BLaER1 (cell line): ENCODE measurements at regions not wholly inside any gene's neighbourhood (a gene's known extent, or its start where the extent isn't known, plus 50 kb on each side); places are given as distances from the start of the nearest gene placed in this dataset.

ENCODE experiments used
- H3K27ac ChIP-seq: shearing (Covaris generic); formaldehyde crosslinking; 2 replicates; pipeline ENCODE4 v1.8.1; 2022
- H3K27me3 ChIP-seq: shearing (Covaris generic); formaldehyde crosslinking; 2 replicates; pipeline ENCODE4 v1.8.1; 2022
- H3K36me3 ChIP-seq: shearing (Covaris generic); formaldehyde crosslinking; 2 replicates; pipeline ENCODE4 v1.8.1; 2022
- H3K4me1 ChIP-seq: shearing (Covaris generic); formaldehyde crosslinking; 2 replicates; pipeline ENCODE4 v1.8.1; 2022
- H3K4me2 ChIP-seq: shearing (Covaris generic); formaldehyde crosslinking; 2 replicates; pipeline ENCODE4 v1.8.1; 2022
- H3K4me3 ChIP-seq: shearing (Covaris generic); formaldehyde crosslinking; 2 replicates; pipeline ENCODE4 v1.8.1; 2022
- H3K9ac ChIP-seq: shearing (Covaris generic); formaldehyde crosslinking; 2 replicates; pipeline ENCODE4 v1.8.1; 2022
- H3K9me3 ChIP-seq: shearing (Covaris generic); formaldehyde crosslinking; 2 replicates; pipeline ENCODE4 v1.8.1; 2022
- H4K20me1 ChIP-seq: shearing (Covaris generic); formaldehyde crosslinking; 2 replicates; pipeline ENCODE4 v1.8.1; 2022
- Cebpa-rat ChIP-seq: shearing (Covaris generic); IDR thresholded peaks from 2 replicates; pipeline ENCODE4 v1.8.1; 2022

GRCh38 chr1:29944253-29944905, 708.1 kb downstream of the PTPRU start:
- no peak overlapping the region for H3K9ac ChIP-seq
- no peaks in the 10 kb centered on the region for H4K20me1 ChIP-seq
- no peak overlapping the region for H3K27ac ChIP-seq
- H3K36me3 ChIP-seq: no peaks in the 10 kb centered on the region
- H3K4me3 ChIP-seq: no peak overlapping the region
- no peaks in the 10 kb centered on the region for H3K9me3 ChIP-seq
- no peaks in the 10 kb centered on the region for H3K27me3 ChIP-seq
- no peak overlapping the region for H3K4me2 ChIP-seq
- no peak for TF ChIP-seq Cebpa-rat
- H3K4me1 ChIP-seq: no peaks in the 10 kb centered on the region

DNA sequence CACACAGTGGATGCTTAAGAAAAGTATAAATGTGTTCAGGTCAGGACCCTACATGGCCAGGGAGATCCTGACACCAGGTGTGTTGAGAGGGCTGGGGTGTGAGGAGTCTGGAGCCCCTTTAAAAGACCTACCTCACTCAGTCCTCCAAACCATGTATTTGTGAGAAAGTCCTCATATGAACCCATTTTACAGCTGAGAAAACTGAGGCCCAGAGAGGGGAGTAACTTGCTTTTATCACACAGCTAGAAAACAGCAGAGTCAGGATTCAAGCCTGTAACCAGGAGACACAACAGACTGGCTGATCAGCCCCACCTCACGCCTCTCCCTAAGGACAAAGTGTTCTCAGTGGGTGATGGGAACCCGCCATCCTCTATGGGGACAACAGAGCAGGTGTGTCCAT, 706.7 kb downstream of the PTPRU start:
- Histone ChIP-seq H3K4me3 (no peak overlapping the region), H3K9ac (no peak overlapping the region), H3K27me3 (no peaks in the 10 kb centered on the region), H3K27ac (no peak overlapping the region), H3K4me2 (no peak overlapping the region), H4K20me1 (no peaks in the 10 kb centered on the region), H3K36me3 (no peaks in the 10 kb centered on the region), H3K9me3 (no peaks in the 10 kb centered on the region), H3K4me1 (no peaks in the 10 kb centered on the region)
- TF ChIP-seq Cebpa-rat: no peak

GRCh38 chr1:29939079-29939478, 702.8 kb downstream of the PTPRU start:
- no peaks in the 10 kb centered on the region for H3K36me3 ChIP-seq
- TF ChIP-seq Cebpa-rat: no peak
- no peak overlapping the region for H3K4me2 ChIP-seq
- no peak overlapping the region for H3K9ac ChIP-seq
- H3K27ac ChIP-seq: no peak overlapping the region
- no peak overlapping the region for H3K4me3 ChIP-seq
- no peaks in the 10 kb centered on the region for H3K4me1 ChIP-seq
- H3K9me3 ChIP-seq: no peaks in the 10 kb centered on the region
- no peaks in the 10 kb centered on the region for H3K27me3 ChIP-seq
- no peaks in the 10 kb centered on the region for H4K20me1 ChIP-seq

GRCh38 chr1:29937356-29937755, 701.0 kb downstream of the PTPRU start:
- Histone ChIP-seq H3K36me3 (no peaks in the 10 kb centered on the region), H3K4me3 (no peak overlapping the region), H3K27ac (no peak overlapping the region), H3K4me2 (no peak overlapping the region), H3K27me3 (no peaks in the 10 kb centered on the region), H3K4me1 (peaks cover 6% of the 10 kb centered on the region; the same call in 1 of the 2 replicates), H3K9ac (no peak overlapping the region), H4K20me1 (no peaks in the 10 kb centered on the region), H3K9me3 (no peaks in the 10 kb centered on the region)
- TF ChIP-seq Cebpa-rat: no peak

- Histone ChIP-seq H3K27me3 (no peaks in the 10 kb centered on the region), H3K36me3 (no peaks in the 10 kb centered on the region), H3K4me3 (no peak overlapping the region), H3K9ac (no peak overlapping the region), H3K4me1 (peaks cover 6% of the 10 kb centered on the region; the same call in 1 of the 2 replicates), H3K9me3 (no peaks in the 10 kb centered on the region), H4K20me1 (no peaks in the 10 kb centered on the region), H3K4me2 (no peak overlapping the region), H3K27ac (no peak overlapping the region)
- no peak for TF ChIP-seq Cebpa-rat
Observed at GRCh38 chr1:29936031-29936544, 699.8 kb downstream of the PTPRU start.

DNA sequence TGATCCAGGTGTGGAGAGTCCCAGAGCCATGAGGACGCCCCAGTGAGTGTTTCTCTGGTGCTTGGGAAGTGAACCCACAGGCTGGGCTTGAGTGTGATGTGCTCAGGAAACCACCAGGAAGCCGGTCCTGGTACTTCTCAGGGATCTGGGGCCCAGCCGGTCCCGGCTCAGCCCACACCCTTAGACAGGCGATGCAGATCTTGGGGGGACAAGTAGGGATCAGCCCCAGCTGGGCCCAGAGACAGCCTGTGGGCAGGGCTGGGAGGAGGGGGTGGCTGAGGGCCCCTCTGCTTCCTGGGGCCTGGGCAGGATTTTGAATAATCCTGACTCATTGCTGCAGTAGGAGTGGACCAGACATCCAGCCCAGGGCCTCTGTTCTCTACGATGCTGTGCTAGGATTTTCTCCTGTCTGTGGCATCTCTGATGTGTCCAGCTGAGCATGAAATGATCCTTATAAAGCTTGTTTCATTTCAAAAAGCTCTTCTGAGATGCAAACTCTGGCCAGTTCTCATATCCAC, 698.0 kb downstream of the PTPRU start:
- H3K4me2 ChIP-seq: no peak overlapping the region
- H3K9ac ChIP-seq: no peak overlapping the region
- no peaks in the 10 kb centered on the region for H3K27me3 ChIP-seq

GRCh38 chr1:29933067-29933466, 696.7 kb downstream of the PTPRU start:
- Histone ChIP-seq H3K4me1 (peaks cover 6% of the 10 kb centered on the region; the same call in 1 of the 2 replicates), H3K9me3 (no peaks in the 10 kb centered on the region), H3K36me3 (no peaks in the 10 kb centered on the region), H4K20me1 (no peaks in the 10 kb centered on the region), H3K4me3 (no peak overlapping the region), H3K9ac (no peak overlapping the region), H3K27me3 (no peaks in the 10 kb centered on the region), H3K27ac (no peak overlapping the region), H3K4me2 (no peak overlapping the region)
- TF ChIP-seq Cebpa-rat: no peak

More for the DNA sequence above, 698.0 kb downstream of the PTPRU start:
- no peak overlapping the region for H3K27ac ChIP-seq
- no peak overlapping the region for H3K4me3 ChIP-seq
- no peaks in the 10 kb centered on the region for H3K36me3 ChIP-seq
- no peaks in the 10 kb centered on the region for H3K9me3 ChIP-seq
- TF ChIP-seq Cebpa-rat: no peak
- peaks cover 6% of the 10 kb centered on the region; the same call in 1 of the 2 replicates for H3K4me1 ChIP-seq
- H4K20me1 ChIP-seq: no peaks in the 10 kb centered on the region

DNA sequence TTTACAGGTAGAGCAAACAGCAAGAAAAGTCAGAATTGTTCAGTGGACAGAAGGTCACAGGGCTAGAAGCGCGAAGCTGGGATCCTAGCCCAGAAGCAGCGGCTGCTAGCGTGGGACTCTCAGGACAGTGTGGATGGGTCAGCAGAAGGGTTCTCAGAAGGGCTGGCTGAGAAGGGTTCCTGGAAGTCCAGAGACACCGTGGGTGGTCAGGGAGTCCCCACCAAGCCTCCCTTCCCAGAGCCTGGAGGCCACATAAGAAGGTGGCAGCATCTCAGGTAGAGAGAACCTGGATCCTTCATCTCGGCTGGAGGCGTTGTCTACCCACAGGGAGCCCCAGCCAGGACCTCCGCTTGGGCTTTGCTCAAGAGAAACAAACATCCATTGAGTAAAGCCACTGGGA, 696.3 kb downstream of the PTPRU start:
- Histone ChIP-seq H3K4me3 (no peak overlapping the region), H3K27ac (no peak overlapping the region), H3K9me3 (no peaks in the 10 kb centered on the region), H3K4me1 (peaks cover 6% of the 10 kb centered on the region; the same call in 1 of the 2 replicates), H3K4me2 (no peak overlapping the region), H4K20me1 (no peaks in the 10 kb centered on the region), H3K27me3 (no peaks in the 10 kb centered on the region), H3K36me3 (no peaks in the 10 kb centered on the region), H3K9ac (no peak overlapping the region)
- no peak for TF ChIP-seq Cebpa-rat

GRCh38 chr1:29931477-29932175, 695.3 kb downstream of the PTPRU start:
- peaks cover 6% of the 10 kb centered on the region; the same call in 1 of the 2 replicates for H3K4me1 ChIP-seq
- TF ChIP-seq Cebpa-rat: no peak
- H3K9ac ChIP-seq: no peak overlapping the region
- H3K4me2 ChIP-seq: no peak overlapping the region
- no peaks in the 10 kb centered on the region for H3K36me3 ChIP-seq
- no peaks in the 10 kb centered on the region for H3K27me3 ChIP-seq
- no peak overlapping the region for H3K27ac ChIP-seq
- H3K9me3 ChIP-seq: no peaks in the 10 kb centered on the region
- H4K20me1 ChIP-seq: no peaks in the 10 kb centered on the region
- no peak overlapping the region for H3K4me3 ChIP-seq

DNA sequence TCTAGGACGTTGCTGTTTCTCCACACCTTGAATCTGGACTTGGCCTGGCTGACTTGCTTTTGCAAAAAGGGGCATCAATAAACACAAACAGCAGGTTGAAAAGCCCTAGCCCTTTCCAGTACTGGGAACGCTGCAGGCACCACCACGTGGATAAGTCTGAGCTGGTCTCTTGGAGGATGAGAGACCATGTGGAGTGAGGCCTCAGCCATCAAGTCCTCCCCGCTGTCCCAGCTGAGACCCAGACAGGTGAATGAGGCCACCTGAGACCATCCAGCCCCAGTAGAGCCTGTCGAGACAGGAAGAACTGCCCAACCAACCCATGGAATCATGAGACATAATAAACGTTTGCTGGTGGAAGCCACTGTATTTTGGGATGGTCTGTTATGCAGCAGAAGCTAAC, 688.7 kb downstream of the PTPRU start:
- H3K9ac ChIP-seq: no peak overlapping the region
- peaks cover 6% of the 10 kb centered on the region; the same call in 1 of the 2 replicates for H3K4me1 ChIP-seq
- H3K4me3 ChIP-seq: no peak overlapping the region
- H4K20me1 ChIP-seq: no peaks in the 10 kb centered on the region
- no peak overlapping the region for H3K27ac ChIP-seq
- no peak overlapping the region for H3K4me2 ChIP-seq
- TF ChIP-seq Cebpa-rat: no peak
- H3K36me3 ChIP-seq: no peaks in the 10 kb centered on the region
- no peaks in the 10 kb centered on the region for H3K9me3 ChIP-seq
- H3K27me3 ChIP-seq: no peaks in the 10 kb centered on the region
